Keratinocyte (primary cell): ENCODE measurements at regions not wholly inside any gene's neighbourhood (a gene's known extent, or its start where the extent isn't known, plus 50 kb on each side); places are given as distances from the start of the nearest gene placed in this dataset.

Experiments
- DNase-seq: peaks from one replicate; pipeline ENCODE4 v3.0.0-alpha.2; 2011; ENCODE audit warnings: low read depth, missing footprints, low spot score
- FAIRE-seq: peaks from 2 replicates; lab custom pipeline; 2011; peaks lifted over from hg19 to GRCh38; lab: Jason Lieb, UNC
- H2AFZ ChIP-seq: 2 replicates; pipeline ENCODE4 v1.6.0; 2012; ENCODE audit warnings: low read length, control low read depth, inconsistent platforms; ENCODE audit not compliant: control insufficient read depth
- H3K27ac ChIP-seq: 2 replicates; pipeline ENCODE4 v1.5.1; 2011; ENCODE audit warnings: low read length; ENCODE audit not compliant: control insufficient read depth, insufficient read depth
- H3K27me3 ChIP-seq: 3 replicates; pipeline ENCODE4 v1.6.0; 2011; ENCODE audit warnings: low read length; ENCODE audit not compliant: control insufficient read depth, insufficient read depth; ENCODE audit errors: extremely low read depth
- H3K36me3 ChIP-seq, 2 experiments: 2 replicates in 1 of 2; 3 replicates in 1 of 2; pipeline ENCODE4 v1.5.1; 2011; ENCODE audit warnings: low read length in 2 of 2, mild to moderate bottlenecking in 1 of 2; ENCODE audit not compliant: control insufficient read depth in 2 of 2, insufficient read depth in 2 of 2; ENCODE audit errors: extremely low read depth in 1 of 2
- H3K4me1 ChIP-seq: 3 replicates; pipeline ENCODE4 v1.5.1; 2011; ENCODE audit warnings: low read length; ENCODE audit not compliant: control insufficient read depth, insufficient read depth; ENCODE audit errors: extremely low read depth
- H3K4me2 ChIP-seq: 3 replicates; pipeline ENCODE4 v1.6.0; 2011; ENCODE audit warnings: low read depth, low read length; ENCODE audit not compliant: control insufficient read depth, insufficient read depth; ENCODE audit errors: extremely low read depth
- H3K4me3 ChIP-seq, 3 experiments: fragments of 200-600 bp in 1 of 3; sonication (generic) in 1 of 3; 2 replicates in 2 of 3; 3 replicates in 1 of 3; pipeline ENCODE4 v1.5.1; 2011 to 2016; ENCODE audit warnings: low read length in 3 of 3, mild to moderate bottlenecking in 3 of 3, control low read depth in 2 of 3, inconsistent platforms in 1 of 3, low read depth in 1 of 3, mixed read lengths in 1 of 3, mixed run types in 1 of 3, moderate library complexity in 1 of 3; ENCODE audit not compliant: control insufficient read depth in 2 of 3, insufficient read depth in 2 of 3; ENCODE audit errors: extremely low read depth in 1 of 3
- H3K79me2 ChIP-seq: 2 replicates; pipeline ENCODE4 v1.6.0; 2012; ENCODE audit warnings: low read length; ENCODE audit not compliant: control insufficient read depth, insufficient read depth
- H3K9ac ChIP-seq: 3 replicates; pipeline ENCODE4 v1.6.0; 2011; ENCODE audit warnings: low read length; ENCODE audit not compliant: control insufficient read depth, insufficient read depth; ENCODE audit errors: extremely low read depth
- H3K9me1 ChIP-seq: 3 replicates; pipeline ENCODE4 v1.6.0; 2011; ENCODE audit warnings: low read length; ENCODE audit not compliant: control insufficient read depth, insufficient read depth; ENCODE audit errors: extremely low read depth
- H3K9me3 ChIP-seq: 2 replicates; pipeline ENCODE4 v1.5.1; 2012; ENCODE audit warnings: low read depth, low read length; ENCODE audit not compliant: control insufficient read depth
- H4K20me1 ChIP-seq: 3 replicates; pipeline ENCODE4 v1.6.0; 2011; ENCODE audit warnings: low read length; ENCODE audit not compliant: control insufficient read depth, insufficient read depth; ENCODE audit errors: extremely low read depth
- EZH2 ChIP-seq: IDR thresholded peaks from one replicate; pipeline ENCODE4 v1.6.1; 2012; ENCODE audit warnings: inconsistent platforms, mild to moderate bottlenecking, low read length, moderate library complexity
- dilution Hi-C: fragments of 300-500 bp; cut with MboI; formaldehyde crosslinking; loops from one replicate; pipeline ENCODE4 v1.7.0; 2020; ENCODE audit warnings: low sequenced_read_pairs; ENCODE audit not compliant: extremely low pct_ligation_motif_present
- TF ChIP-seq, protein P1 (sequence below), 3 experiments: IDR thresholded peaks in 1 of 3; conservative IDR thresholded peaks in 1 of 3; optimal IDR thresholded peaks in 1 of 3; 2 replicates in 2 of 3; 3 replicates in 1 of 3; pipeline versions ENCODE3 to v1.5.1; 2011; ENCODE audit warnings: low read length in 3 of 3, mild to moderate bottlenecking in 3 of 3, moderate library complexity in 2 of 3, control low read depth in 1 of 3, inconsistent platforms in 1 of 3; ENCODE audit not compliant: insufficient read depth in 2 of 3; ENCODE audit errors: extremely low read depth in 1 of 3

DNA sequence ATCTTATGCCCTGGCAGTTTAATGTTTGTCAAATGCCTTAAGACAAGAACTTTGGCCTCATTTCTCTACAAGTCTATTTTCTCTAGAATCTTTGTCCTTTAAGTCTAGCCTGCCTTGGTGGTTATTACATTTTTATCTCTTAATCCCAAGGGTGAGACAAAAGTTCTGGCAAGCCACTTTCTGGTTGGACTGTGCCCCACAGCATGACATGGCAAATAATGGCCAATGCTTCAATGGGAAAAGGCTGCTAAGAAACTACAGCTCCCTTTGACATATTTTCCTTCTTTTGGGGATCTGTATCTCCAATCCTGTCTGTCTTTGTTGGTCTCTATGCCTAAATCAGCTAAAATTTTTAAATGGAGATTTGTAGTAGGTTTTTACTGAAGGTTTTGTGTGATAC is 181.6 kb upstream of the MBNL1 start:
- no peaks in the 10 kb centered on the region for H3K9me1 ChIP-seq
- no peaks in the 10 kb centered on the region for H3K79me2 ChIP-seq
- no peaks in the 10 kb centered on the region for H3K27me3 ChIP-seq
- H4K20me1 ChIP-seq, result no peaks in the 10 kb centered on the region
- TF ChIP-seq, protein P1, sequence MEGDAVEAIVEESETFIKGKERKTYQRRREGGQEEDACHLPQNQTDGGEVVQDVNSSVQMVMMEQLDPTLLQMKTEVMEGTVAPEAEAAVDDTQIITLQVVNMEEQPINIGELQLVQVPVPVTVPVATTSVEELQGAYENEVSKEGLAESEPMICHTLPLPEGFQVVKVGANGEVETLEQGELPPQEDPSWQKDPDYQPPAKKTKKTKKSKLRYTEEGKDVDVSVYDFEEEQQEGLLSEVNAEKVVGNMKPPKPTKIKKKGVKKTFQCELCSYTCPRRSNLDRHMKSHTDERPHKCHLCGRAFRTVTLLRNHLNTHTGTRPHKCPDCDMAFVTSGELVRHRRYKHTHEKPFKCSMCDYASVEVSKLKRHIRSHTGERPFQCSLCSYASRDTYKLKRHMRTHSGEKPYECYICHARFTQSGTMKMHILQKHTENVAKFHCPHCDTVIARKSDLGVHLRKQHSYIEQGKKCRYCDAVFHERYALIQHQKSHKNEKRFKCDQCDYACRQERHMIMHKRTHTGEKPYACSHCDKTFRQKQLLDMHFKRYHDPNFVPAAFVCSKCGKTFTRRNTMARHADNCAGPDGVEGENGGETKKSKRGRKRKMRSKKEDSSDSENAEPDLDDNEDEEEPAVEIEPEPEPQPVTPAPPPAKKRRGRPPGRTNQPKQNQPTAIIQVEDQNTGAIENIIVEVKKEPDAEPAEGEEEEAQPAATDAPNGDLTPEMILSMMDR (optimal IDR thresholded peaks at IDR 0.05 in 1 of 3, IDR thresholded peaks at IDR 0.05 in 1 of 3, conservative IDR thresholded peaks at IDR 0.05 in 1 of 3; ENCODE audit: extremely low read depth in 1 of 3, insufficient read depth in 2 of 3, low read length in 3 of 3), result no peak
- no peak for TF ChIP-seq EZH2
- H3K4me1 ChIP-seq, result no peaks in the 10 kb centered on the region
- DNase-seq, result no peak
- no peak overlapping the region for H3K4me2 ChIP-seq
- no peak overlapping the region for H3K9ac ChIP-seq
- dilution Hi-C loops, result no loop called here
- no peaks in the 10 kb centered on the region for H3K36me3 ChIP-seq
- no peak overlapping the region for H3K4me3 ChIP-seq
- H3K9me3 ChIP-seq, result no peaks in the 10 kb centered on the region
- H2AFZ ChIP-seq, result peak overlapping the region; percentile 9
- no peak for FAIRE-seq
- H3K27ac ChIP-seq, result no peak overlapping the region

DNA sequence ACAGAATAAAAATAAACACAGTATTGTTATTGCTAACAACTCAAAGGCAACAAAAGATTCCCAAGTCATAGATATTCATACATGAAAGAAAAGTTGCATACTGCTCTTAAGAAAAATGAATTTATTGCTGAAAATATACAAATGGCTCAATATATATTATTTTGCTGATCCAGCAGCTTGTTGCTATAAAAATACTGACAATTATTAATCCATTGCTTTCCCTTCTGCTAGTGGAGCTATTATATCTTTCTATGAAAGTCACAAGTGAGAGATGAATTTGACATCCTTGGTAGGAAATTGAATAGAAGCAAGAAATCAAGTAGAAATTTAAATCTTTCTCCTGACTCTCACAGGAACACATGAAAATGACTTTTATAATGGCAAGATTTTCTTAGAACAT is 179.2 kb upstream of the MBNL1 start:
- H3K9ac ChIP-seq, result no peak overlapping the region
- no peak overlapping the region for H2AFZ ChIP-seq
- H3K4me3 ChIP-seq, result no peak overlapping the region
- DNase-seq (no peak), FAIRE-seq (no peak)
- H3K79me2 ChIP-seq, result no peaks in the 10 kb centered on the region
- no peaks in the 10 kb centered on the region for H3K9me1 ChIP-seq
- dilution Hi-C loops, result no loop called here
- H3K4me1 ChIP-seq, result no peaks in the 10 kb centered on the region
- no peaks in the 10 kb centered on the region for H3K27me3 ChIP-seq
- H3K4me2 ChIP-seq, result no peak overlapping the region
- H3K36me3 ChIP-seq, result no peaks in the 10 kb centered on the region
- H3K27ac ChIP-seq, result no peak overlapping the region
- no peaks in the 10 kb centered on the region for H3K9me3 ChIP-seq
- TF ChIP-seq, protein P1 (optimal IDR thresholded peaks at IDR 0.05 in 1 of 3, IDR thresholded peaks at IDR 0.05 in 1 of 3, conservative IDR thresholded peaks at IDR 0.05 in 1 of 3; ENCODE audit: extremely low read depth in 1 of 3, insufficient read depth in 2 of 3, low read length in 3 of 3), result no peak
- TF ChIP-seq EZH2, result no peak
- no peaks in the 10 kb centered on the region for H4K20me1 ChIP-seq
